Duodenal mucosa (tissue), 2 donors: ENCODE measurements at regions not wholly inside any gene's neighbourhood (a gene's known extent, or its start where the extent isn't known, plus 50 kb on each side); places are given as distances from the start of the nearest gene placed in this dataset.

Source experiments
- H3K27ac ChIP-seq: one replicate; pipeline ENCODE4 v1.7.0; 2013; ENCODE audit warnings: low read depth, low read length
- H3K27me3 ChIP-seq, 2 donors: one replicate each; pipeline ENCODE4 v1.7.0; 2013; ENCODE audit warnings: low read length in 2 of 2, control low read depth in 1 of 2; ENCODE audit not compliant: insufficient read depth in 2 of 2, control insufficient read depth in 1 of 2
- H3K36me3 ChIP-seq, 2 donors: one replicate each; pipeline ENCODE4 v1.7.0; 2013; ENCODE audit warnings: low read length in 2 of 2, control low read depth in 1 of 2; ENCODE audit not compliant: insufficient read depth in 2 of 2, control insufficient read depth in 1 of 2
- H3K4me1 ChIP-seq, 2 donors: one replicate each; pipeline ENCODE4 v1.7.0; 2013; ENCODE audit warnings: low read length in 2 of 2, control low read depth in 1 of 2; ENCODE audit not compliant: insufficient read depth in 2 of 2, control insufficient read depth in 1 of 2
- H3K4me3 ChIP-seq, 2 donors: one replicate each; pipeline ENCODE4 v1.7.0; 2013; ENCODE audit warnings: low read length in 2 of 2, low read depth in 1 of 2
- H3K9ac ChIP-seq, 2 donors: one replicate each; pipeline ENCODE4 v1.7.0; 2013; ENCODE audit warnings: low read length in 2 of 2, low read depth in 1 of 2
- H3K9me3 ChIP-seq, 2 donors: one replicate each; pipeline ENCODE4 v1.7.0; 2013; ENCODE audit warnings: low read length in 2 of 2, control low read depth in 1 of 2; ENCODE audit not compliant: control insufficient read depth in 1 of 2

DNA sequence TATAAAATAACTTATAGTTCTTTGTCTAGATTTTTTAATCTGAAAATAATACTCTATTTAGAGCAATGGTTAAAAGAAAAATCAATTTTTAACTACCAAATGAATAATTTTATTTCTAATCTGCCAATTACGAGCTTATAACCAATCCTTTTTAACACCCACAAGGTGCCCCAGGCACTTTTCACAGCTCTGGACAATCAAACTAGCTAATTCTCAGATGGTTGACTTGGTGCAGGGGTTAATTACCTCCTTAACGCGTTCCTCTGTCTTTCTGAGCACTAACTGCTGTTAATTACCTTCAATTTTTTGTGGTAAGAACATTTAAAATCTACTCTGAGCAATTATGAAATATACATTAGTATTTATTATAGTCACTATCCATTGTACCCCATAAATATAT, 109.6 kb upstream of the PJA2 start:
- no peak overlapping the region for H3K9ac ChIP-seq
- H3K4me3 ChIP-seq: no peak overlapping the region
- no peaks in the 10 kb centered on the region for H3K4me1 ChIP-seq
- no peaks in the 10 kb centered on the region for H3K27me3 ChIP-seq
- no peaks in the 10 kb centered on the region for H3K36me3 ChIP-seq
- no peaks in the 10 kb centered on the region for H3K9me3 ChIP-seq
- H3K27ac ChIP-seq: no peak overlapping the region

GRCh38 chr5:109516390-109516789, 106.6 kb upstream of the PJA2 start:
- Histone ChIP-seq H3K36me3 (no peaks in the 10 kb centered on the region), H3K27ac (no peak overlapping the region), H3K27me3 (no peaks in the 10 kb centered on the region), H3K9ac (no peak overlapping the region), H3K4me1 (no peaks in the 10 kb centered on the region), H3K9me3 (no peaks in the 10 kb centered on the region), H3K4me3 (no peak overlapping the region)

DNA sequence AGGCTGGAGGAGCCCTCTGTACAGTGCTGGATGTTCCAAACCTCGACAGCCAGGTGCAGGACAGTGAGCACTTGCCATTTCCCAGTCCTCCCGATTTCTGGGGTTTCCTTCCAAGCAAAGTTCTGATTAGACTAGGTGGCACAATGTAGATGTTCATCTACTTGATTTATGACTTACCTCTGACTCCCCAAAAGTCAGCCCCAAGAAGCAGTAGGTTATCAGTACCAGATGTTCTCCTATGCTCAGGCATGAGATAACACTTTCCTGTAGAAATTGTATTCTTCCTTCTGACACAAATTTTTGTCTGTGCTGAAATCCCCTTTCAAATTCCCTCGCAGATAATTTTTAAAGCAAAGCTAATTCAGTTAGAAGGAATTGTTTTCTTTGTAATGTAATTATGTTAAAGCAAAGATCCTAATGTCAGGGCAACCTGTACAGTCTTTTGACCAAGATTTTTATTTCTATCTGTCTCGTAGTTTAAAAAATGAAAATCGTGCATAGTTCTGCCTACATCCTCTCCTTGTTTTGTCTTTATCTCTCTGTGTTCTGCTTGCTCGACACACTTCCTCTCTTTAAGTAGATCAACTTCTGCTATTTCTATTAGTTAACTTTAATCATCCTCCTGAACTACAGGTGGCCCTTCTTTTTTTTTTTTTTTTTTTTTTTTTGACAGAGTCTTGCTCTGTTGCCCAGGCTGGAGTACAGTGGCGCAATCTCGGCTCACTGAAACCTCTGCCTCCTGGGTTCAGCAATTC, 102.4 kb upstream of the PJA2 start:
- H3K27ac ChIP-seq: no peak overlapping the region
- no peaks in the 10 kb centered on the region for H3K9me3 ChIP-seq
- H3K4me3 ChIP-seq: no peak overlapping the region
- H3K36me3 ChIP-seq: no peaks in the 10 kb centered on the region
- no peaks in the 10 kb centered on the region for H3K27me3 ChIP-seq
- H3K4me1 ChIP-seq: no peaks in the 10 kb centered on the region
- no peak overlapping the region for H3K9ac ChIP-seq

GRCh38 chr5:109506556-109506955, 96.8 kb upstream of the PJA2 start:
- Histone ChIP-seq H3K9ac (no peak overlapping the region), H3K4me3 (no peak overlapping the region), H3K27ac (no peak overlapping the region), H3K36me3 (no peaks in the 10 kb centered on the region), H3K4me1 (no peaks in the 10 kb centered on the region), H3K9me3 (no peaks in the 10 kb centered on the region), H3K27me3 (no peaks in the 10 kb centered on the region)

- H3K27ac ChIP-seq: no peak overlapping the region
- no peak overlapping the region for H3K4me3 ChIP-seq
- H3K9me3 ChIP-seq: no peaks in the 10 kb centered on the region
- no peaks in the 10 kb centered on the region for H3K4me1 ChIP-seq
- H3K9ac ChIP-seq: no peak overlapping the region
- no peaks in the 10 kb centered on the region for H3K27me3 ChIP-seq
- no peaks in the 10 kb centered on the region for H3K36me3 ChIP-seq
Observed at GRCh38 chr5:109496112-109496511, 86.3 kb upstream of the PJA2 start.

GRCh38 chr5:109487753-109488420, 78.1 kb upstream of the PJA2 start:
- no peaks in the 10 kb centered on the region for H3K9me3 ChIP-seq
- H3K27ac ChIP-seq: no peak overlapping the region
- peaks cover 17 to 25% of the 10 kb centered on the region in 2 donors for H3K4me1 ChIP-seq
- no peaks in the 10 kb centered on the region for H3K27me3 ChIP-seq
- H3K9ac ChIP-seq: no peak overlapping the region
- no peak overlapping the region for H3K4me3 ChIP-seq
- no peaks in the 10 kb centered on the region for H3K36me3 ChIP-seq

GRCh38 chr5:109486200-109486804, 76.5 kb upstream of the PJA2 start:
- H3K4me1 ChIP-seq: peaks cover 17 to 25% of the 10 kb centered on the region in 2 donors
- H3K27ac ChIP-seq: no peak overlapping the region
- no peak overlapping the region for H3K4me3 ChIP-seq
- H3K9me3 ChIP-seq: no peaks in the 10 kb centered on the region
- H3K9ac ChIP-seq: no peak overlapping the region
- no peaks in the 10 kb centered on the region for H3K36me3 ChIP-seq
- no peaks in the 10 kb centered on the region for H3K27me3 ChIP-seq

- no peaks in the 10 kb centered on the region for H3K27me3 ChIP-seq
- H3K36me3 ChIP-seq: no peaks in the 10 kb centered on the region
- H3K9me3 ChIP-seq: no peaks in the 10 kb centered on the region
- H3K9ac ChIP-seq: no peak overlapping the region
- H3K27ac ChIP-seq: no peak overlapping the region
- peak overlapping the region; percentile 6 to 18 for H3K4me3 ChIP-seq
- peaks cover 17 to 25% of the 10 kb centered on the region in 2 donors for H3K4me1 ChIP-seq
Observed at GRCh38 chr5:109485030-109485429, 75.3 kb upstream of the PJA2 start.

GRCh38 chr5:109484597-109484996, 74.8 kb upstream of the PJA2 start:
- Histone ChIP-seq H3K4me3 (peak overlapping the region; percentile 6 to 18), H3K27me3 (no peaks in the 10 kb centered on the region), H3K36me3 (no peaks in the 10 kb centered on the region), H3K27ac (no peak overlapping the region), H3K9ac (no peak overlapping the region), H3K4me1 (peaks cover 17 to 25% of the 10 kb centered on the region in 2 donors), H3K9me3 (no peaks in the 10 kb centered on the region)

DNA sequence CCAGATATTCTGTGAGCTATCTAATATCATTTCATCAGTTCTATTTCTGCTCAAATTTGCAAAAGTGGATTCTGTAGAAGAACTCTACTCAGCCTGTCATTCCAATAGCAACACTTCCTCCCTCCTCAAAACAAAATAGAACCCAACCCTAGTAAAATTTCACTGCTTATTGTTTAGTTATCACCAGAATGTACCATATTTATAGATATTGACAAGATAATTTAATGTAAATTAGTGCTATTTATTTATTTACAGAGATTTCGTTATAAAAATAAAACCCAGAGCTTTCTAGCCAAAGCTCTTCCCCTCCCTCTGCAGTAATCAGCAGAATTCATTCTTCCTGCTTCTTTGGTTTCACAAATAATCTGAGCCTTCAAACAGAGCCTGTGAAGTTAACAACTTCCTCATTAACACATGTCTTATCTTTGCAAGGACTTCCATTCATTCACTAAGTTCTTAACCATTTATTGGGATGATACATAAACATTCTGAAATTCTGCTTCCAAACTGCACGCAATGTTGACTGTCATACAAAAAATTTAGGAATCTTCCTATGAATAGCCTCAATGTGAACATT, 73.7 kb upstream of the PJA2 start:
- H3K9ac ChIP-seq: no peak overlapping the region
- H3K4me1 ChIP-seq: peaks cover 17 to 25% of the 10 kb centered on the region in 2 donors
- H3K4me3 ChIP-seq: no peak overlapping the region
- H3K9me3 ChIP-seq: no peaks in the 10 kb centered on the region
- no peaks in the 10 kb centered on the region for H3K36me3 ChIP-seq
- H3K27ac ChIP-seq: no peak overlapping the region
- no peaks in the 10 kb centered on the region for H3K27me3 ChIP-seq
